HG02981 (cell line): ENCODE measurements at regions not wholly inside any gene's neighbourhood (a gene's known extent, or its start where the extent isn't known, plus 50 kb on each side); places are given as distances from the start of the nearest gene placed in this dataset.
"Not testable (repeated sequence)": the region's sequence is repeated elsewhere in the genome, so short reads cannot be mapped to it uniquely, and the experiment has no call there.

Experiments used
- ATAC-seq: cut with Tn5 transposase; IDR thresholded peaks from one replicate; pipeline ENCODE4 v1.9.1; 2021; ENCODE audit warnings: mild to moderate bottlenecking, moderate library complexity; ENCODE audit not compliant: unreplicated experiment

- no peak for ATAC-seq
These were observed 612.2 kb downstream of the DIPK2A start for GRCh38 chr3:144583871-144584270.

- no peak for ATAC-seq
These were observed 613.8 kb downstream of the DIPK2A start for GRCh38 chr3:144585408-144585807.

- ATAC-seq, result no peak
These were observed 614.3 kb downstream of the DIPK2A start for GRCh38 chr3:144585953-144586352.

GRCh38 chr3:144586382-144586781 lies 614.8 kb downstream of the DIPK2A start:
- no peak for ATAC-seq

GRCh38 chr3:144590854-144591253 lies 619.2 kb downstream of the DIPK2A start:
- no peak for ATAC-seq

- ATAC-seq, result no peak
These were observed 622.3 kb downstream of the DIPK2A start for GRCh38 chr3:144593881-144594280.

- ATAC-seq, result not testable (repeated sequence)
These were observed 648.6 kb downstream of the DIPK2A start for GRCh38 chr3:144620236-144620635.

GRCh38 chr3:144622845-144623244 lies 651.2 kb downstream of the DIPK2A start:
- ATAC-seq, result no peak

GRCh38 chr3:144624656-144625055 lies 653.0 kb downstream of the DIPK2A start:
- no peak for ATAC-seq

- ATAC-seq, result no peak
These were observed 655.2 kb downstream of the DIPK2A start for GRCh38 chr3:144626835-144627234.

GRCh38 chr3:144629381-144629780 lies 657.8 kb downstream of the DIPK2A start:
- ATAC-seq, result no peak

- no peak for ATAC-seq
These were observed 665.2 kb downstream of the DIPK2A start for GRCh38 chr3:144636833-144637232.

GRCh38 chr3:144638009-144638408 lies 666.4 kb downstream of the DIPK2A start:
- no peak for ATAC-seq

GRCh38 chr3:144643771-144644198 lies 672.2 kb downstream of the DIPK2A start:
- ATAC-seq, result no peak

GRCh38 chr3:144645300-144645699 lies 673.7 kb downstream of the DIPK2A start:
- ATAC-seq, result no peak

GRCh38 chr3:144650380-144650779 lies 678.8 kb downstream of the DIPK2A start:
- ATAC-seq, result no peak

- no peak for ATAC-seq
These were observed 681.0 kb downstream of the DIPK2A start for GRCh38 chr3:144652573-144652972.

GRCh38 chr3:144655423-144655822 lies 683.8 kb downstream of the DIPK2A start:
- ATAC-seq, result no peak

- no peak for ATAC-seq
These were observed 688.6 kb downstream of the DIPK2A start for GRCh38 chr3:144660186-144660585.

GRCh38 chr3:144662729-144663128 lies 691.1 kb downstream of the DIPK2A start:
- ATAC-seq, result no peak

GRCh38 chr3:144663456-144664436 lies 692.1 kb downstream of the DIPK2A start:
- no peak for ATAC-seq

GRCh38 chr3:144665567-144666053 lies 694.0 kb downstream of the DIPK2A start:
- no peak for ATAC-seq
